Mesenchymal stem cell (in vitro differentiated cells and primary cell): ENCODE measurements at regions not wholly inside any gene's neighbourhood (a gene's known extent, or its start where the extent isn't known, plus 50 kb on each side); places are given as distances from the start of the nearest gene placed in this dataset.

ENCODE experiments used
- DNase-seq: peaks from one replicate; pipeline ENCODE4 v3.0.0-alpha.2; 2013
- H2AFZ ChIP-seq: one replicate; pipeline ENCODE4 v1.6.1; 2013; ENCODE audit warnings: low read depth, mild to moderate bottlenecking, control low read depth, inconsistent platforms, low read length, moderate library complexity
- H2AK5ac ChIP-seq: 2 replicates; pipeline ENCODE4 v1.6.1; 2013; ENCODE audit warnings: low read length, moderate library complexity, mild to moderate bottlenecking, inconsistent platforms; ENCODE audit not compliant: severe bottlenecking
- H2BK120ac ChIP-seq: one replicate; pipeline ENCODE4 v1.6.1; 2013; ENCODE audit warnings: low read depth, mild to moderate bottlenecking, inconsistent platforms, low read length, moderate library complexity
- H2BK12ac ChIP-seq, 2 experiments: one replicate each; pipeline ENCODE4 v1.6.1; 2013; ENCODE audit warnings: inconsistent platforms in 2 of 2, low read length in 2 of 2, mild to moderate bottlenecking in 2 of 2, moderate library complexity in 2 of 2, control low read depth in 1 of 2
- H2BK15ac ChIP-seq: one replicate; pipeline ENCODE4 v1.6.1; 2013; ENCODE audit warnings: mild to moderate bottlenecking, low read depth, inconsistent platforms; ENCODE audit not compliant: poor library complexity, severe bottlenecking
- H2BK5ac ChIP-seq: 2 replicates; pipeline ENCODE4 v1.6.1; 2013; ENCODE audit warnings: low read depth, mild to moderate bottlenecking, low read length, control low read depth, inconsistent platforms; ENCODE audit not compliant: poor library complexity, severe bottlenecking
- H3K14ac ChIP-seq, 2 experiments: one replicate each; pipeline ENCODE4 v1.6.1; 2013; ENCODE audit warnings: inconsistent platforms in 2 of 2, low read length in 2 of 2, control low read depth in 1 of 2, mild to moderate bottlenecking in 1 of 2, moderate library complexity in 1 of 2
- H3K18ac ChIP-seq, 2 experiments: one replicate each; pipeline ENCODE4 v1.6.1; 2013; ENCODE audit warnings: inconsistent platforms in 2 of 2, low read length in 2 of 2, control low read depth in 1 of 2, low read depth in 1 of 2, mild to moderate bottlenecking in 1 of 2
- H3K23ac ChIP-seq, 2 experiments: one replicate each; pipeline ENCODE4 v1.6.1; 2013; ENCODE audit warnings: inconsistent platforms in 2 of 2, low read length in 2 of 2, mild to moderate bottlenecking in 2 of 2, moderate library complexity in 2 of 2, control low read depth in 1 of 2
- H3K27ac ChIP-seq: 2 replicates; pipeline ENCODE4 v1.5.1; 2013; ENCODE audit warnings: mild to moderate bottlenecking, moderate library complexity, low read length, control low read depth, inconsistent platforms; ENCODE audit not compliant: poor library complexity, severe bottlenecking
- H3K27me3 ChIP-seq, 2 experiments: 2 replicates each; pipeline versions ENCODE4 v1.6.1 to v1.7.0; 2013; ENCODE audit warnings: low read length in 2 of 2, mild to moderate bottlenecking in 2 of 2, moderate library complexity in 2 of 2, control low read depth in 1 of 2, inconsistent platforms in 1 of 2; ENCODE audit not compliant: control insufficient read depth in 1 of 2, insufficient read depth in 1 of 2
- H3K36me3 ChIP-seq, 2 experiments: 2 replicates each; pipeline versions ENCODE4 v1.6.1 to v1.7.0; 2013; ENCODE audit warnings: low read length in 2 of 2, control low read depth in 1 of 2, inconsistent platforms in 1 of 2, low read depth in 1 of 2, mild to moderate bottlenecking in 1 of 2; ENCODE audit not compliant: insufficient read depth in 2 of 2, control insufficient read depth in 1 of 2
- H3K4ac ChIP-seq, 2 experiments: one replicate each; pipeline ENCODE4 v1.6.1; 2013; ENCODE audit warnings: inconsistent platforms in 2 of 2, low read length in 2 of 2, mild to moderate bottlenecking in 2 of 2, moderate library complexity in 2 of 2, control low read depth in 1 of 2, low read depth in 1 of 2
- H3K4me1 ChIP-seq: 2 replicates; pipeline ENCODE4 v1.6.1; 2013; ENCODE audit warnings: low read depth, low read length, control low read depth; ENCODE audit not compliant: control insufficient read depth, insufficient read depth
- H3K4me2 ChIP-seq: 2 replicates; pipeline ENCODE4 v1.6.1; 2013; ENCODE audit warnings: low read length, mild to moderate bottlenecking, inconsistent platforms; ENCODE audit not compliant: poor library complexity, severe bottlenecking
- H3K4me3 ChIP-seq, 2 experiments: 2 replicates each; pipeline versions ENCODE4 v1.5.1 to v1.7.0; 2013; ENCODE audit warnings: low read length in 2 of 2, mild to moderate bottlenecking in 2 of 2, control low read depth in 1 of 2, low read depth in 1 of 2; ENCODE audit not compliant: insufficient read depth in 1 of 2
- H3K79me1 ChIP-seq: replicated peaks from 2 replicates; pipeline ENCODE4 v1.6.1; 2013; ENCODE audit warnings: mild to moderate bottlenecking, control low read depth, low read length, inconsistent platforms; ENCODE audit not compliant: poor library complexity, severe bottlenecking
- H3K9ac ChIP-seq: 2 replicates; pipeline ENCODE4 v1.7.0; 2013; ENCODE audit warnings: mild to moderate bottlenecking, low read length, moderate library complexity
- H3K9me3 ChIP-seq: 2 replicates; pipeline ENCODE4 v1.7.0; 2013; ENCODE audit warnings: mild to moderate bottlenecking, low read length; ENCODE audit not compliant: control insufficient read depth
- H4K8ac ChIP-seq: one replicate; pipeline ENCODE4 v1.6.1; 2013; ENCODE audit warnings: inconsistent platforms, mild to moderate bottlenecking, low read length, moderate library complexity
- H4K91ac ChIP-seq: one replicate; pipeline ENCODE4 v1.6.1; 2013; ENCODE audit warnings: mild to moderate bottlenecking, low read length, inconsistent platforms
- WGBS: methylation state at CpG from one replicate; pipeline ENCODE4 v1.1.7; 2013; ENCODE audit warnings: mixed read lengths; 5-methylcytosine and 5-hydroxymethylcytosine counted together

GRCh38 chr2:37493425-37493824 is 149.0 kb downstream of the QPCT start:
- Histone ChIP-seq H3K23ac (no peak overlapping the region), H2BK120ac (no peak overlapping the region), H4K91ac (no peak overlapping the region), H2AFZ (no peak overlapping the region), H3K4me3 (no peak overlapping the region), H3K4ac (no peak overlapping the region), H4K8ac (no peak overlapping the region), H2BK5ac (no peak overlapping the region), H3K18ac (no peak overlapping the region), H3K9ac (no peak overlapping the region), H2BK12ac (no peak overlapping the region), H2AK5ac (no peak overlapping the region), H2BK15ac (no peak overlapping the region), H3K79me1 (no peaks in the 10 kb centered on the region), H3K4me2 (no peak overlapping the region), H3K36me3 (no peaks in the 10 kb centered on the region), H3K14ac (no peak overlapping the region), H3K9me3 (no peaks in the 10 kb centered on the region), H3K27me3 (no peaks in the 10 kb centered on the region), H3K27ac (no peak overlapping the region), H3K4me1 (no peaks in the 10 kb centered on the region)
- 96% methylated on average over 2 of the region's 3 CpGs for WGBS
- no peak for DNase-seq

DNA sequence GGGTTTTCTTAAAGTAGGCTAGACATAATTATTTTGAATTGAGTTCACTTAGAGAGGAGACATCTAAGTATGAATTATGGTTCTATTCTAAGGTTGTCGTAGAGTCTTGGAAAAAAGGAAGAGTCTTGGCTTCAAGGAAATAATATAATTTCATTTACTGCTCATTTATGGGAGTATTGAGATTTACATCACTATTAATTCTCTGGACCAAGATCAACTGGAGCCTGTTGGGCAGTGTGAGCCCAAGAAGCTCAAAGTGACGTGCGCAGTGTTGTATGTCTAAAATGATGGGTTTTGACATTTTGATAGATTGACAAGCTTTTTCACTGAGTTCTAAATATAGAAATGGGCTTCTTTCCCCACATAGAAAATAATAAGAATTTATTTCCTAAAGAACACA is 154.7 kb downstream of the QPCT start:
- H2BK15ac ChIP-seq = no peak overlapping the region
- H3K79me1 ChIP-seq = no peaks in the 10 kb centered on the region
- WGBS = 93% methylated on average over 2 of the region's 3 CpGs

GRCh38 chr2:37500031-37500430 is 155.6 kb downstream of the QPCT start:
- no peak overlapping the region for H2BK5ac ChIP-seq
- no peak overlapping the region for H3K4ac ChIP-seq
- H3K27me3 ChIP-seq = no peaks in the 10 kb centered on the region
- no peaks in the 10 kb centered on the region for H3K79me1 ChIP-seq
- H2BK15ac ChIP-seq = no peak overlapping the region
- no peaks in the 10 kb centered on the region for H3K9me3 ChIP-seq
- no peaks in the 10 kb centered on the region for H3K4me1 ChIP-seq
- no peak overlapping the region for H2AK5ac ChIP-seq
- no peak overlapping the region for H3K14ac ChIP-seq
- H2AFZ ChIP-seq = no peak overlapping the region
- DNase-seq = peak; percentile 87
- H3K4me2 ChIP-seq = no peak overlapping the region
- no peak overlapping the region for H3K4me3 ChIP-seq
- no peak overlapping the region for H3K23ac ChIP-seq
- no peak overlapping the region for H2BK120ac ChIP-seq
- no peak overlapping the region for H2BK12ac ChIP-seq
- H3K27ac ChIP-seq = no peak overlapping the region
- no peak overlapping the region for H3K18ac ChIP-seq
- no peak overlapping the region for H4K91ac ChIP-seq
- H3K9ac ChIP-seq = no peak overlapping the region
- no peak overlapping the region for H4K8ac ChIP-seq
- no peaks in the 10 kb centered on the region for H3K36me3 ChIP-seq

More for the DNA sequence above, 154.7 kb downstream of the QPCT start:
- no peak for DNase-seq
- no peak overlapping the region for H3K4me3 ChIP-seq
- H3K23ac ChIP-seq = no peak overlapping the region
- no peak overlapping the region for H2BK5ac ChIP-seq
- H3K27ac ChIP-seq = no peak overlapping the region
- H2BK12ac ChIP-seq = no peak overlapping the region
- no peak overlapping the region for H4K8ac ChIP-seq
- H3K14ac ChIP-seq = no peak overlapping the region
- no peak overlapping the region for H2BK120ac ChIP-seq
- H4K91ac ChIP-seq = no peak overlapping the region
- H3K27me3 ChIP-seq = no peaks in the 10 kb centered on the region
- no peak overlapping the region for H2AK5ac ChIP-seq
- H3K36me3 ChIP-seq = no peaks in the 10 kb centered on the region
- H3K18ac ChIP-seq = no peak overlapping the region
- no peak overlapping the region for H2AFZ ChIP-seq
- H3K4ac ChIP-seq = no peak overlapping the region
- H3K4me1 ChIP-seq = no peaks in the 10 kb centered on the region
- no peak overlapping the region for H3K4me2 ChIP-seq
- no peaks in the 10 kb centered on the region for H3K9me3 ChIP-seq
- no peak overlapping the region for H3K9ac ChIP-seq

DNA sequence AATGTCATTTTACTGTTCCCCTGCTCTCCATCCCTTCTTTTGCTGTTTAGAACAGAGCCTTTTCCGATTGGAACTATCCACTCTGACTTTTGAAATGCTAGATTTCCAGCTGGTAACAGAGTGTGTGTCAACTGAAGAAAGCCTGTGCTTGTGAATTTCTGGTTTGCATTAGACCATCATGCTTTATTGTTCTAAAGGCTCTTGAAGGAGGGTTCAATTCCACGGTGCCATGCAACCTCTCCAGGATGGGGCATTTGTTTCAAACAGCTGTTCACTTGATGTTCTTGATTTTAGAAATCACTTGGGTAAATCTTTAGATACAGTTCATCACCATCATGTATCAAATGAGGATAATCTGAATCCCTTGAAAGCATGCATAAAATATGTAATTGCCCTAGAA is 156.7 kb downstream of the QPCT start:
- Histone ChIP-seq H3K27ac (no peak overlapping the region), H3K14ac (no peak overlapping the region), H2BK5ac (no peak overlapping the region), H3K4me1 (no peaks in the 10 kb centered on the region), H4K8ac (no peak overlapping the region), H2BK15ac (no peak overlapping the region), H2BK120ac (no peak overlapping the region), H3K4me2 (no peak overlapping the region), H3K9ac (no peak overlapping the region), H3K4me3 (no peak overlapping the region), H3K18ac (no peak overlapping the region), H3K27me3 (no peaks in the 10 kb centered on the region), H2BK12ac (no peak overlapping the region), H2AK5ac (no peak overlapping the region), H3K9me3 (no peaks in the 10 kb centered on the region), H3K36me3 (no peaks in the 10 kb centered on the region), H2AFZ (no peak overlapping the region), H3K79me1 (no peaks in the 10 kb centered on the region), H3K23ac (no peak overlapping the region), H3K4ac (no peak overlapping the region), H4K91ac (no peak overlapping the region)
- no peak for DNase-seq
- WGBS = 94% methylated on average over 1 of the region's 2 CpGs
